ENCODE measurements at regions not wholly inside any gene's neighbourhood (a gene's known extent, or its start where the extent isn't known, plus 50 kb on each side); places are given as distances from the start of the nearest gene placed in this dataset.

DNA sequence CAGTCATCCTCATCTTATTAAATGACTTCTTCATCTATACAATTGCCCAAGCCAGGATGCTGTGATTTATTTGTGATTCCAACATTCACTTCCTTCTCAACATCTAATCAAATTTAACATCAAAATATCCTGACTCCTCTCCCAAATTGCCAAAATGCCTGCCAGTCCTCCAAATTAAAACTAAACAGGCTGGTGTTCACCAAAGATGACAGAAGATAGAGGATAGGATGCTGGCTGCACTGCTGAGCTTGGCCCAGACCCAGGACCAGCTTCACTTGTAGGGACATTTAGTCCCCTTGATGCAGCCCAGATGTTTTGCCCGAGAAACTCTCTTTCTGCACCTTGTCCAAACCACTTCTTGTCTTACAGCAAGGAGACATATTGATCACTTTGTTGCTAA is 540.0 kb upstream of the CNTNAP5 start:
- CTCF ChIA-PET: no interaction called here
- WGBS (ENCODE audit: missing lambda C conversion rate): 7% methylated on average over 1 of the region's 1 CpG
- Histone ChIP-seq H3K4me1 (no peaks in the 10 kb centered on the region), H3K4me2 (no peak overlapping the region), H3K27ac (no peak overlapping the region), H3K9me3 (no peaks in the 10 kb centered on the region), H3K4me3 (no peak overlapping the region)
- no peak for FAIRE-seq
- DNase-seq (ENCODE audit: low read depth in 1 of 2, low spot score in 1 of 2): no peak
- TF ChIP-seq POLR2AphosphoS2 (conservative IDR thresholded peaks at IDR 0.05; ENCODE audit: low read length): no peak
- TF ChIP-seq SREBF2 (IDR thresholded peaks at IDR 0.05): no peak
- TF ChIP-seq KDM1A (IDR thresholded peaks at IDR 0.05; ENCODE audit: low read depth): no peak
- no peak for TF ChIP-seq HDAC2 (IDR thresholded peaks at IDR 0.05)
- TF ChIP-seq, protein P1, sequence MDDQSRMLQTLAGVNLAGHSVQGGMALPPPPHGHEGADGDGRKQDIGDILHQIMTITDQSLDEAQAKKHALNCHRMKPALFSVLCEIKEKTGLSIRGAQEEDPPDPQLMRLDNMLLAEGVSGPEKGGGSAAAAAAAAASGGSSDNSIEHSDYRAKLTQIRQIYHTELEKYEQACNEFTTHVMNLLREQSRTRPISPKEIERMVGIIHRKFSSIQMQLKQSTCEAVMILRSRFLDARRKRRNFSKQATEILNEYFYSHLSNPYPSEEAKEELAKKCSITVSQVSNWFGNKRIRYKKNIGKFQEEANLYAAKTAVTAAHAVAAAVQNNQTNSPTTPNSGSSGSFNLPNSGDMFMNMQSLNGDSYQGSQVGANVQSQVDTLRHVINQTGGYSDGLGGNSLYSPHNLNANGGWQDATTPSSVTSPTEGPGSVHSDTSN (IDR thresholded peaks at IDR 0.05): no peak
- TF ChIP-seq MAX (IDR thresholded peaks at IDR 0.05): no peak
- TF ChIP-seq, protein P2, sequence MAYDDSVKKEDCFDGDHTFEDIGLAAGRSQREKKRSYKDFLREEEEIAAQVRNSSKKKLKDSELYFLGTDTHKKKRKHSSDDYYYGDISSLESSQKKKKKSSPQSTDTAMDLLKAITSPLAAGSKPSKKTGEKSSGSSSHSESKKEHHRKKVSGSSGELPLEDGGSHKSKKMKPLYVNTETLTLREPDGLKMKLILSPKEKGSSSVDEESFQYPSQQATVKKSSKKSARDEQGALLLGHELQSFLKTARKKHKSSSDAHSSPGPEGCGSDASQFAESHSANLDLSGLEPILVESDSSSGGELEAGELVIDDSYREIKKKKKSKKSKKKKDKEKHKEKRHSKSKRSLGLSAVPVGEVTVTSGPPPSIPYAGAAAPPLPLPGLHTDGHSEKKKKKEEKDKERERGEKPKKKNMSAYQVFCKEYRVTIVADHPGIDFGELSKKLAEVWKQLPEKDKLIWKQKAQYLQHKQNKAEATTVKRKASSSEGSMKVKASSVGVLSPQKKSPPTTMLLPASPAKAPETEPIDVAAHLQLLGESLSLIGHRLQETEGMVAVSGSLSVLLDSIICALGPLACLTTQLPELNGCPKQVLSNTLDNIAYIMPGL (CRISPR knock-in tag; IDR thresholded peaks at IDR 0.05; ENCODE audit: borderline replicate concordance): no peak
- TF ChIP-seq SMC3 (IDR thresholded peaks at IDR 0.05): no peak
- TF ChIP-seq JUN (IDR thresholded peaks at IDR 0.05): no peak
- no peak for TF ChIP-seq CEBPB (IDR thresholded peaks at IDR 0.05)
- no peak for TF ChIP-seq MAZ (IDR thresholded peaks at IDR 0.05; ENCODE audit: borderline replicate concordance, low read depth, low read length)
- TF ChIP-seq ZSCAN20 (CRISPR knock-in tag; IDR thresholded peaks at IDR 0.05): no peak
- ATAC-seq: no peak
- POLR2A ChIA-PET: no interaction called here

DNA sequence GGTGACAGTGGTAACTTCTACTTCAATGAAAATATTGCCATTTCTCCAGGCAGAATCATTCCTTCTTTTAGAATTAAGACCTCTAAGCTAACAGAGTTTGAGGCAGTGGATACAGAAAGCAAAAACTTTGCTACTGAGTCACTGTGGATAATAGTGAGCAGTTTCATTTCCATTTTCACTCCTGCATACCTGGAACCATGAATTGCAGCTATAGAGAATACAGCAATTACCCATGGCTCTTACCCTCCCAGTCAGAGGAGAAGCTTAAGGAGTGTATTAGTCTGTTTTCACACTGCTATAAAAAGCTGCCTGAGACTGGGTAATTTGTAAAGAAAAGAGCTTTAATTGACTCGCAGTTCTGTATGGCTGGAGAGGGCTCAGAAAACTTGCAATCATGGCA is 531.4 kb upstream of the CNTNAP5 start:
- no peaks in the 10 kb centered on the region for H3K9me3 ChIP-seq
- no peak for FAIRE-seq
- ChIA-PET POLR2A (no interaction called here), CTCF (no interaction called here)
- no peak overlapping the region for H3K27ac ChIP-seq
- H3K4me2 ChIP-seq: no peak overlapping the region
- ATAC-seq: no peak
- H3K4me1 ChIP-seq: no peaks in the 10 kb centered on the region
- DNase-seq (ENCODE audit: low read depth in 1 of 2, low spot score in 1 of 2): no peak
- no peak overlapping the region for H3K4me3 ChIP-seq
- 0% methylated on average over 1 of the region's 1 CpG for WGBS (ENCODE audit: missing lambda C conversion rate)
- no peak for TF ChIP-seq CHD2 (IDR thresholded peaks at IDR 0.05; ENCODE audit: low read length, partially characterized antibody)
- TF ChIP-seq RNF2 (IDR thresholded peaks at IDR 0.05; ENCODE audit: borderline replicate concordance, low read depth): no peak
- no peak for TF ChIP-seq MAFK (IDR thresholded peaks at IDR 0.05; ENCODE audit: partially characterized antibody)
- no peak for TF ChIP-seq NR3C1 (IDR thresholded peaks at IDR 0.05)
- no peak for TF ChIP-seq REST (IDR thresholded peaks at IDR 0.05)
- no peak for TF ChIP-seq BHLHE40 (IDR thresholded peaks at IDR 0.05; ENCODE audit: low read depth, low read length)
- no peak for TF ChIP-seq ZSCAN20 (CRISPR knock-in tag; IDR thresholded peaks at IDR 0.05)
- TF ChIP-seq NFE2L2 (conservative IDR thresholded peaks at IDR 0.05; ENCODE audit: low read length): no peak
- no peak for TF ChIP-seq CTCF (IDR thresholded peaks at IDR 0.05)
- TF ChIP-seq HES2 (IDR thresholded peaks at IDR 0.05): no peak
- TF ChIP-seq TP53 (CRISPR knock-in tag; IDR thresholded peaks at IDR 0.05): no peak
- TF ChIP-seq FOXS1 (CRISPR knock-in tag; IDR thresholded peaks at IDR 0.05): no peak
- no peak for TF ChIP-seq CBX8 (IDR thresholded peaks at IDR 0.05)
- TF ChIP-seq SMC3 (IDR thresholded peaks at IDR 0.05): no peak
- TF ChIP-seq JUN (IDR thresholded peaks at IDR 0.05): no peak
- TF ChIP-seq, protein P2 (CRISPR knock-in tag; IDR thresholded peaks at IDR 0.05; ENCODE audit: borderline replicate concordance): no peak
- no peak for TF ChIP-seq SREBF2 (IDR thresholded peaks at IDR 0.05)
- TF ChIP-seq, protein P3, sequence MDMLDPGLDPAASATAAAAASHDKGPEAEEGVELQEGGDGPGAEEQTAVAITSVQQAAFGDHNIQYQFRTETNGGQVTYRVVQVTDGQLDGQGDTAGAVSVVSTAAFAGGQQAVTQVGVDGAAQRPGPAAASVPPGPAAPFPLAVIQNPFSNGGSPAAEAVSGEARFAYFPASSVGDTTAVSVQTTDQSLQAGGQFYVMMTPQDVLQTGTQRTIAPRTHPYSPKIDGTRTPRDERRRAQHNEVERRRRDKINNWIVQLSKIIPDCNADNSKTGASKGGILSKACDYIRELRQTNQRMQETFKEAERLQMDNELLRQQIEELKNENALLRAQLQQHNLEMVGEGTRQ (IDR thresholded peaks at IDR 0.05): no peak
- TF ChIP-seq FOSB (CRISPR knock-in tag; IDR thresholded peaks at IDR 0.05): no peak
